GM12864 (cell line): ENCODE measurements at regions not wholly inside any gene's neighbourhood (a gene's known extent, or its start where the extent isn't known, plus 50 kb on each side); places are given as distances from the start of the nearest gene placed in this dataset.
A peak's percentile ranks its signal among the peaks of the same experiment; 100 is the strongest.
"Not testable (repeated sequence)": the region's sequence is repeated elsewhere in the genome, so short reads cannot be mapped to it uniquely, and the experiment has no call there.

Experiments
- DNase-seq: peaks from one replicate; pipeline ENCODE4 v3.0.0-alpha.2; 2011; ENCODE audit warnings: low read depth
- H3K4me3 ChIP-seq: 2 replicates; pipeline ENCODE4 v1.5.1; 2011; ENCODE audit warnings: mild to moderate bottlenecking, low read depth, low read length, control low read depth
- TF ChIP-seq, protein P1 (sequence below): IDR thresholded peaks from 2 replicates; pipeline ENCODE4 v1.5.1; 2011; ENCODE audit warnings: low read depth, mild to moderate bottlenecking, moderate library complexity, low read length, control low read depth, inconsistent platforms; ENCODE audit errors: missing control alignments

DNA sequence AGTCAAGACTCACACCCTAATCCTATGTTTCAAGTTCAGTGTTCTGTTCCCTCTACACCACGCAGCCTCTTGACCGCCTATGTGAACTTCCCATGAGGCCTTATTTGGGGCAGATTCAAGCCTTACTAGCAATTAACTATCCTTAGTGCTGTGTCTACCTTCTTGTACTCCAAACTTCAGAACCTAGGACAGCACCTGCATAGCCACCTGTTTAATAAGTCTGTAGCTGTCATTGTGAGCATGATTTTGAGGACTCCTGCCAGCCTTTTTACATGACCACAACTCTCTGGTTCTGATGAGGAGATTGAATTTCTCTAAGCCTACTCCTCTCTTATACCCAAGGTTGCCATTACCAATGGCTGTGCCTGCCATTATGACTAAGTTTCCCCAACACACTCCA lies 50.8 kb upstream of the PCSK1 start:
- TF ChIP-seq, protein P1, sequence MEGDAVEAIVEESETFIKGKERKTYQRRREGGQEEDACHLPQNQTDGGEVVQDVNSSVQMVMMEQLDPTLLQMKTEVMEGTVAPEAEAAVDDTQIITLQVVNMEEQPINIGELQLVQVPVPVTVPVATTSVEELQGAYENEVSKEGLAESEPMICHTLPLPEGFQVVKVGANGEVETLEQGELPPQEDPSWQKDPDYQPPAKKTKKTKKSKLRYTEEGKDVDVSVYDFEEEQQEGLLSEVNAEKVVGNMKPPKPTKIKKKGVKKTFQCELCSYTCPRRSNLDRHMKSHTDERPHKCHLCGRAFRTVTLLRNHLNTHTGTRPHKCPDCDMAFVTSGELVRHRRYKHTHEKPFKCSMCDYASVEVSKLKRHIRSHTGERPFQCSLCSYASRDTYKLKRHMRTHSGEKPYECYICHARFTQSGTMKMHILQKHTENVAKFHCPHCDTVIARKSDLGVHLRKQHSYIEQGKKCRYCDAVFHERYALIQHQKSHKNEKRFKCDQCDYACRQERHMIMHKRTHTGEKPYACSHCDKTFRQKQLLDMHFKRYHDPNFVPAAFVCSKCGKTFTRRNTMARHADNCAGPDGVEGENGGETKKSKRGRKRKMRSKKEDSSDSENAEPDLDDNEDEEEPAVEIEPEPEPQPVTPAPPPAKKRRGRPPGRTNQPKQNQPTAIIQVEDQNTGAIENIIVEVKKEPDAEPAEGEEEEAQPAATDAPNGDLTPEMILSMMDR, result no peak
- H3K4me3 ChIP-seq, result no peak overlapping the region
- DNase-seq, result peak; percentile 7

DNA sequence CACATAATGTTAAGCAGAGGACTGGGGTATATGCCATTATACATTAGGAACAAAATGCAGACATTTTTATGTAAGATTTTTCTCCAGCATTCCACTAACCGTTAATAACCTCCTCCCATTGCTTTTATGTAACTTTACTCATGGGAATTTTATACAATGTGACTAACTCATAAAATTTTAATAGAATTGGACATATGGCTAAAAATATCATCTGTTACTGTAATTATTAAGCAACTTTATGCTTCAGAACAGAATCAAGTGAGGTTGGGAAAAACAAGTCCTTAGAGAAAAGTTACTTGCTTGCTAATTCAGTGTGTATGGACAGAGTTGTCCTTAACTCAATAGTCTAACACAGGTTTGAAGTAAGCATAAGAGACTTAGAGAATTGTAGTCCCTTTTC lies 54.8 kb upstream of the PCSK1 start:
- DNase-seq, result no peak
- TF ChIP-seq, protein P1, result no peak
- H3K4me3 ChIP-seq, result no peak overlapping the region

DNA sequence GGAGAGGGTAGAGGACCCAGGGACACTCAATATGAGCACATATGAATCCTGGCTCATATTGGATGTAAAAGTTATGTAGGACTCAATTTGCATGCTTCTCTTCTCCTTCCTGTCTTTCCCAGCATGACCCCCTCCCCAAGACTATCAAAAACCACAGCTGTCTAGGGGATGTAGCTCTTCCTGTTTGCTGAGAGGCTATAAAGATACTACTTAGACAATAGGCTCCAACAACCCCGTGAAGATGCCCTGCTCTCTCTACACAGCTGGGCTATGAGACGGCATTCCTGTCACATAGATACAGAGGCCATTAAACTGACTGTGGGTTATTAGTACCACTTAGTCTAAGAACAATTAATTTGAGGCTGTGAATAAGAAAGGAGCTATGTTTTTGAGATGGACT lies 56.5 kb upstream of the PCSK1 start:
- H3K4me3 ChIP-seq, result no peak overlapping the region
- TF ChIP-seq, protein P1, result no peak
- DNase-seq, result no peak

DNA sequence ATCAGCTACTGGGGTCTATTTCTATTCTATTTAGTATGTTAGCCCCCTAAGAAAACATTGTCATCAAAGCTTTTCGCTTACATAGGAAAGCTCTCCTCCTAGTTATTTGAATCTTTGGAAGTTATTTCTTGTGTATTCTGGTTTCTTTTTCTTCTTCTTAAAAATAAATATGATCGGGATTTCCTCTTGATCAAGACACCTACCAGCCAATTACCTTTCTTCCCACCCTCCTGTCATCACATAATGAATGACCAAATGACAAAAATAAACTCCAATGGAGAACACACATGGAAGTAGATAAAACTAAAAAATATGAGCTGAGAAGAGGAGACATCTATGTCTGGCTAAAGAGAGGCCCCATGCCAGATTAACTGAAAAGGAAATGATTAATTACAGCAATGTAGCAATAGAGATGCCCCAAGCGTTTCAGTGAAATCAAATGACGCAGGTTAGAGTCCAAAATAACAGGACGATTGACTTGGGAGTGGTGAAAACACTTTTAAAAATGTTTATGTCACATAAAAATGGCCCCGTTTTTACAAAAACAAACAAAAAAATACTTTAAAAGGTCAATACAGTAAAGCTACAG lies 59.5 kb upstream of the PCSK1 start:
- TF ChIP-seq, protein P1, result no peak
- H3K4me3 ChIP-seq, result no peak overlapping the region
- no peak for DNase-seq

DNA sequence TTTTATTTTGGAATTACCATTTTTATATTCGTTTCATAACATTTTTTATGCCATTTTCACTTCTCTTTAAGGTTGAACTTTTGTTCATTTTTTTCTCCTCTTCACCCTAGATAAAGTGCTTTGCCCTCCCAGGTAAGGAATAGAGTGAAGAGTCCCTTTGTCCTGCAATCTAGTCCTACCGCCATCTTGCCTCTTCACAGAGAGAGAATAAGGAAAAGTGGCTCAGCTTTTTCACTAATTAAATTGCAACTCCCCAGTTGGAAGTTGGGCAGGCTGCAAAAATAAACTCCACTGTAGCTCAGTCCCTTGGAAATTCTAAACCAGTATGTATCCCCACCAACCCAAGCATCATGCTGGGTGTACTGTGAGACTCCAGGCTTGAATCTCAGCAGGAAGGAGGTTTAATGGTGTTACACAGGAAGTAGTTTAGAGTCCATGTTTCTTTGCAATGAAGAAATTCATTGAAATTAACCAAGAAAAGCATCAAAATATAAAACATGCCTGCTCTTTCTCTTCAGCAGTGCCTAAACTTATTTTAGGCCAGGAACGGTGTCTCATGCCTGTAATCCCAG lies 60.3 kb upstream of the PCSK1 start:
- no peak for DNase-seq
- H3K4me3 ChIP-seq, result no peak overlapping the region
- TF ChIP-seq, protein P1, result no peak

DNA sequence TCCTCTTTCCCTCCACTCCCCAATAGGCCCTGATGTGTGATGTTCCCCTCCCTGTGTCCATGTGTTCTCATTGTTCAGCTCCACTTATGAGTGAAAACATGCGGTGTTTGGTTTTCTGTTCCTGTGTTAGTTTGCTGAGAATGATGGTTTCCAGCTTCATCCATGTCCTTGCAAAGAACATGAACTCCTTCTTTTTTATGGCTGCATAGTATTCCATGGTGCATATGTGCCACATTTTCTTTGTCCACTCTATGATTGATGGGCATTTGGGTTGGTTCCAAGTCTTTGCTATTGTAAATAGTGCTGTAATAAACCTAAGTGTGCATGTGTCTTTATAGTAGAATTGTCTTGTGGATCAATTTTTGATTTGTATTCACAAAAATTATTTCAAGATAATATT lies 62.4 kb upstream of the PCSK1 start:
- not testable (repeated sequence) for H3K4me3 ChIP-seq, DNase-seq

DNA sequence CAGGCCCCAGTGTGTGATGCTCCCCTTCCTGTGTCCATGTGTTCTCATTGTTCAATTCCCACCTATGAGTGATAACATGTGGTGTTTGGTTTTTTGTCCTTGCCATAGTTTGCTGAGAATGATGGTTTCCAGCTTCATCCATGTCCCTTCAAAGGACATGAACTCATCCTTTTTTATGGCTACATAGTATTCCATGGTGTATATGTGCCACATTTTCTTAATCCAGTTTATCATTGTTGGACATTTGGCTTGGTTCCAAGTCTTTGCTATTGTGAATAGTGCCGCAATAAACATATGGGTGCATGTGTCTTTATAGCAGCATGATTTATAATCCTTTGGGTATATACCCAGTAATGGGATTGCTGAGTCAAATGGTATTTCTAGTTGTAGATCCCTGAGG lies 64.0 kb upstream of the PCSK1 start:
- not testable (repeated sequence) for H3K4me3 ChIP-seq, DNase-seq

DNA sequence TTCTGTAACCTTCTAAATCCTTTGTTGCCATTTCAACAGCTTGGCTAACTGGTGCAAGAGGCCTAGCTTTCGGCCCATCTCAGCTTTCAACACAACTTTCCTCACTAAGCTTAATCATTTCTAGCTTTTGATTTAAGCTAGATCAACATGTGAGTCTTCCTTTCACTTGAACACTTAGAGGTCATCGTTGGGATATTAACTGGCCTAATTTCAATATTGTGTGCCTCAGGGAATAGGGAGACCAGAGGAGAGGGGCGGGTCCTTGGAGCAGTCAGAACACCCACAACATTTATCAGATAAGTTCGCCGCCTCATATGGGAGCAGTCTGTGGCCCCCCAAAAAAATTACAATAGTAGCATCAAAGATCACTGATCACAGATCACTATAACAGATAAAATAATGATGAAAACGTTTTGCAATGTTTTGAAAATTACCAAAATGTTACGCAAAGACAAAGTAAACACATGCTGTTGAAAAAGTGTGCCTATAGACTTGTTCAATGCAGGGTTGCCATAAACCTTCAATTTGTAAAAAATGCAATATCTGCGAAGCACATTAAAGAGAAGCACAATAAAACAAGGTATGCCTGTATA lies 66.8 kb upstream of the PCSK1 start:
- TF ChIP-seq, protein P1, result no peak
- H3K4me3 ChIP-seq, result no peak overlapping the region
- no peak for DNase-seq
